Neural progenitor cell (in vitro differentiated cells): ENCODE measurements at regions not wholly inside any gene's neighbourhood (a gene's known extent, or its start where the extent isn't known, plus 50 kb on each side); places are given as distances from the start of the nearest gene placed in this dataset.

Experiments
- DNase-seq: peaks from one replicate; pipeline ENCODE4 v3.0.0-alpha.2; 2016; ENCODE audit warnings: low spot score
- H2AFZ ChIP-seq: fragments of 200-600 bp; sonication (generic); replicated peaks from 2 replicates; pipeline ENCODE4 v1.6.1; 2016; ENCODE audit warnings: antibody characterized with exemption
- H3F3A ChIP-seq: fragments of 200-600 bp; sonication (generic); 2 replicates; pipeline ENCODE4 v1.6.1; 2016; ENCODE audit warnings: antibody characterized with exemption, low read depth
- H3K27ac ChIP-seq: fragments of 200-600 bp; sonication (generic); 2 replicates; pipeline ENCODE4 v1.5.1; 2016; ENCODE audit warnings: mild to moderate bottlenecking
- H3K27me3 ChIP-seq: fragments of 200-600 bp; sonication (generic); 2 replicates; pipeline ENCODE4 v1.6.1; 2016; ENCODE audit warnings: mild to moderate bottlenecking, moderate library complexity
- H3K36me3 ChIP-seq: fragments of 200-600 bp; sonication (generic); 2 replicates; pipeline ENCODE4 v1.5.1; 2016
- H3K4me1 ChIP-seq: fragments of 200-600 bp; sonication (generic); 2 replicates; pipeline ENCODE4 v1.6.1; 2016; ENCODE audit warnings: mixed run types
- H3K4me2 ChIP-seq: fragments of 200-600 bp; sonication (generic); 2 replicates; pipeline ENCODE4 v1.6.1; 2016
- H3K4me3 ChIP-seq: fragments of 200-600 bp; sonication (generic); 2 replicates; pipeline ENCODE4 v1.5.1; 2016
- H3K79me2 ChIP-seq: fragments of 200-600 bp; sonication (generic); 2 replicates; pipeline ENCODE4 v1.6.1; 2016; ENCODE audit warnings: low read depth
- H3K9ac ChIP-seq: fragments of 200-600 bp; sonication (generic); 2 replicates; pipeline ENCODE4 v1.6.1; 2016
- H3K9me3 ChIP-seq: fragments of 200-600 bp; sonication (generic); 2 replicates; pipeline ENCODE4 v1.5.1; 2016; ENCODE audit warnings: low read depth
- H4K20me1 ChIP-seq: fragments of 200-600 bp; sonication (generic); 2 replicates; pipeline ENCODE4 v1.6.1; 2016; ENCODE audit warnings: low read depth
- H3K27ac Mint-ChIP-seq: 3 replicates; pipeline ENCODE4 v1.8.0; 2021; ENCODE audit warnings: mixed read lengths
- H3K27me3 Mint-ChIP-seq: 2 replicates; pipeline ENCODE4 v1.8.0; 2022; ENCODE audit warnings: low read depth, mild to moderate bottlenecking, inconsistent platforms, moderate library complexity, mixed read lengths; ENCODE audit not compliant: insufficient read depth
- H3K36me3 Mint-ChIP-seq: 3 replicates; pipeline ENCODE4 v1.8.0; 2021; ENCODE audit warnings: mixed read lengths
- H3K4me1 Mint-ChIP-seq: 3 replicates; pipeline ENCODE4 v1.8.0; 2021; ENCODE audit warnings: mixed read lengths
- H3K4me3 Mint-ChIP-seq: 3 replicates; pipeline ENCODE4 v1.8.0; 2021; ENCODE audit warnings: mild to moderate bottlenecking, moderate library complexity, mixed read lengths
- H3K9me3 Mint-ChIP-seq: 3 replicates; pipeline ENCODE4 v1.8.0; 2020; ENCODE audit warnings: mixed read lengths
- CTCF ChIP-seq: fragments of 200-600 bp; sonication (generic); IDR thresholded peaks from 2 replicates; pipeline ENCODE4 v1.5.1; 2017; ENCODE audit warnings: antibody characterized with exemption, mild to moderate bottlenecking
- EZH2 ChIP-seq: fragments of 200-600 bp; sonication (generic); IDR thresholded peaks from 2 replicates; pipeline ENCODE4 v1.6.1; 2017; ENCODE audit warnings: antibody characterized with exemption, mild to moderate bottlenecking, moderate library complexity
- EZH2phosphoT487 ChIP-seq: fragments of 200-600 bp; sonication (generic); IDR thresholded peaks from 2 replicates; pipeline ENCODE4 v1.6.1; 2017; ENCODE audit warnings: antibody characterized with exemption

GRCh38 chr4:60759518-60760245 lies 440.4 kb upstream of the ADGRL3 start:
- peaks cover 5% of the 10 kb centered on the region for H3K36me3 Mint-ChIP-seq
- H3K27me3 Mint-ChIP-seq = no peaks in the 10 kb centered on the region
- Histone ChIP-seq H3K79me2 (no peaks in the 10 kb centered on the region), H3K27ac (no peak overlapping the region), H3K27me3 (no peaks in the 10 kb centered on the region), H3K9ac (no peak overlapping the region), H3K4me1 (no peaks in the 10 kb centered on the region), H3K4me2 (no peak overlapping the region), H2AFZ (no peak overlapping the region), H3K36me3 (no peaks in the 10 kb centered on the region), H3K9me3 (peaks cover 8% of the 10 kb centered on the region), H4K20me1 (no peaks in the 10 kb centered on the region), H3F3A (no peaks in the 10 kb centered on the region), H3K4me3 (no peak overlapping the region)
- no peak for DNase-seq
- no peak overlapping the region for H3K4me3 Mint-ChIP-seq
- no peaks in the 10 kb centered on the region for H3K4me1 Mint-ChIP-seq
- no peak overlapping the region for H3K27ac Mint-ChIP-seq
- TF ChIP-seq EZH2 (no peak), CTCF (peak; percentile 37)
- H3K9me3 Mint-ChIP-seq = peaks cover 22% of the 10 kb centered on the region

- Histone ChIP-seq H4K20me1 (no peaks in the 10 kb centered on the region), H3K36me3 (no peaks in the 10 kb centered on the region), H2AFZ (no peak overlapping the region), H3K9ac (no peak overlapping the region), H3K79me2 (no peaks in the 10 kb centered on the region), H3K4me1 (no peaks in the 10 kb centered on the region), H3F3A (no peaks in the 10 kb centered on the region), H3K27me3 (no peaks in the 10 kb centered on the region), H3K4me3 (no peak overlapping the region), H3K27ac (no peak overlapping the region), H3K4me2 (no peak overlapping the region), H3K9me3 (no peaks in the 10 kb centered on the region)
- Mint-ChIP-seq H3K27ac (no peak overlapping the region), H3K4me1 (no peaks in the 10 kb centered on the region), H3K36me3 (no peaks in the 10 kb centered on the region), H3K4me3 (no peak overlapping the region), H3K27me3 (no peaks in the 10 kb centered on the region), H3K9me3 (no peaks in the 10 kb centered on the region)
- DNase-seq = no peak
- no peak for TF ChIP-seq EZH2phosphoT487
- TF ChIP-seq EZH2 = no peak
- TF ChIP-seq CTCF = no peak
Measured at GRCh38 chr4:60780874-60781273, 419.3 kb upstream of the ADGRL3 start.

- H3F3A ChIP-seq = no peaks in the 10 kb centered on the region
- H3K27ac Mint-ChIP-seq = no peak overlapping the region
- no peaks in the 10 kb centered on the region for H3K9me3 Mint-ChIP-seq
- no peaks in the 10 kb centered on the region for H3K36me3 ChIP-seq
- no peak overlapping the region for H3K9ac ChIP-seq
- H2AFZ ChIP-seq = no peak overlapping the region
- H3K27me3 Mint-ChIP-seq = no peaks in the 10 kb centered on the region
- no peak overlapping the region for H3K27ac ChIP-seq
- no peaks in the 10 kb centered on the region for H3K79me2 ChIP-seq
- H3K4me2 ChIP-seq = no peak overlapping the region
- TF ChIP-seq EZH2phosphoT487 = no peak
- no peak for TF ChIP-seq EZH2
- no peak for TF ChIP-seq CTCF
- no peaks in the 10 kb centered on the region for H4K20me1 ChIP-seq
- H3K4me1 ChIP-seq = no peaks in the 10 kb centered on the region
- no peaks in the 10 kb centered on the region for H3K9me3 ChIP-seq
- H3K4me3 Mint-ChIP-seq = no peak overlapping the region
- H3K4me3 ChIP-seq = no peak overlapping the region
- H3K27me3 ChIP-seq = no peaks in the 10 kb centered on the region
- DNase-seq = no peak
- no peaks in the 10 kb centered on the region for H3K36me3 Mint-ChIP-seq
- H3K4me1 Mint-ChIP-seq = no peaks in the 10 kb centered on the region
Measured at GRCh38 chr4:60790608-60791007, 409.5 kb upstream of the ADGRL3 start.
